Endothelial cell of umbilical vein (primary cell): ENCODE measurements at regions not wholly inside any gene's neighbourhood (a gene's known extent, or its start where the extent isn't known, plus 50 kb on each side); places are given as distances from the start of the nearest gene placed in this dataset.

Experiments
- BruUV-seq: library from RNA; stranded (reverse); fragments of 400-500 nt; replicated peaks from 2 replicates; lab custom pipeline; 2021; lab: Mats Ljungman, UMichigan
- CTCF ChIA-PET: fragments of 300-600, 350-600 bp; sonication (Branson Sonifier 250); formaldehyde crosslinking; loops from one replicate; lab custom pipeline; 2021; ENCODE audit warnings: antibody characterized with exemption, inconsistent platforms; lab: Charles Lee
- POLR2A ChIA-PET: fragments of 300-600, 350-600 bp; sonication (Branson Sonifier 250); formaldehyde crosslinking; loops from one replicate; lab custom pipeline; 2021; ENCODE audit warnings: antibody characterized with exemption, inconsistent platforms; lab: Charles Lee
- DNase-seq: peaks from one replicate; pipeline ENCODE4 v3.0.0-alpha.2; 2011; ENCODE audit warnings: low read depth, low spot score
- FAIRE-seq: peaks from 2 replicates; lab custom pipeline; 2011; peaks lifted over from hg19 to GRCh38; lab: Jason Lieb, UNC
- H2AFZ ChIP-seq: 2 replicates; pipeline ENCODE4 v1.6.0; 2012; ENCODE audit warnings: low read depth, low read length, control low read depth, inconsistent platforms
- H3K27ac ChIP-seq: 2 replicates; pipeline ENCODE4 v1.5.1; 2011; ENCODE audit warnings: low read depth, mild to moderate bottlenecking, control low read depth, low read length, moderate library complexity; ENCODE audit not compliant: insufficient read depth
- H3K27me3 ChIP-seq, 2 experiments: 2 replicates each; pipeline versions ENCODE4 v1.6.0 to v1.6.1; 2011; ENCODE audit warnings: low read length in 2 of 2, mixed read lengths in 1 of 2; ENCODE audit not compliant: control insufficient read depth in 2 of 2, insufficient read depth in 2 of 2
- H3K36me3 ChIP-seq, 2 experiments: 2 replicates in 1 of 2; 3 replicates in 1 of 2; pipeline ENCODE4 v1.5.1; 2011; ENCODE audit warnings: low read length in 2 of 2, mild to moderate bottlenecking in 1 of 2, moderate library complexity in 1 of 2; ENCODE audit not compliant: control insufficient read depth in 2 of 2, insufficient read depth in 2 of 2; ENCODE audit errors: extremely low read depth in 1 of 2
- H3K4me1 ChIP-seq: 3 replicates; pipeline ENCODE4 v1.5.1; 2011; ENCODE audit warnings: mild to moderate bottlenecking, low read length; ENCODE audit not compliant: control insufficient read depth, insufficient read depth; ENCODE audit errors: extremely low read depth
- H3K4me2 ChIP-seq: 2 replicates; pipeline ENCODE4 v1.6.1; 2011; ENCODE audit warnings: low read length, control low read depth, mixed read lengths; ENCODE audit not compliant: insufficient read depth
- H3K4me3 ChIP-seq, 3 experiments: fragments of 200-600 bp in 1 of 3; sonication (generic), shearing (Covaris generic) in 1 of 3; replicated peaks in 1 of 3; 2 replicates each; pipeline ENCODE4 v1.5.1; 2011 to 2016; ENCODE audit warnings: control low read depth in 3 of 3, low read length in 3 of 3, mild to moderate bottlenecking in 2 of 3, inconsistent platforms in 1 of 3, low read depth in 1 of 3, moderate library complexity in 1 of 3; ENCODE audit not compliant: insufficient read depth in 1 of 3
- H3K79me2 ChIP-seq: 2 replicates; pipeline ENCODE4 v1.6.0; 2012; ENCODE audit warnings: low read length, inconsistent platforms; ENCODE audit not compliant: control insufficient read depth, insufficient read depth
- H3K9ac ChIP-seq: replicated peaks from 2 replicates; pipeline ENCODE3; 2011; ENCODE audit warnings: low read length, control low read depth; ENCODE audit not compliant: insufficient read depth; ENCODE audit errors: extremely low read depth
- H3K9me1 ChIP-seq: replicated peaks from 3 replicates; pipeline ENCODE4 v1.6.0; 2011; ENCODE audit warnings: mild to moderate bottlenecking, low read length; ENCODE audit not compliant: control insufficient read depth, insufficient read depth; ENCODE audit errors: extremely low read depth
- H3K9me3 ChIP-seq: replicated peaks from 2 replicates; pipeline ENCODE4 v1.5.1; 2012; ENCODE audit warnings: low read length, inconsistent platforms; ENCODE audit not compliant: control insufficient read depth, insufficient read depth
- H4K20me1 ChIP-seq: replicated peaks from 2 replicates; pipeline ENCODE3; 2011; ENCODE audit warnings: mild to moderate bottlenecking, low read length; ENCODE audit not compliant: control insufficient read depth, insufficient read depth; ENCODE audit errors: extremely low read depth
- EZH2 ChIP-seq: IDR thresholded peaks from 2 replicates; pipeline ENCODE4 v1.6.1; 2012; ENCODE audit warnings: borderline replicate concordance, low read depth, mild to moderate bottlenecking, moderate library complexity, low read length, inconsistent platforms; ENCODE audit not compliant: severe bottlenecking
- FOS ChIP-seq: IDR thresholded peaks from 2 replicates; pipeline ENCODE4 v1.6.1; 2011; ENCODE audit warnings: mild to moderate bottlenecking, low read length, moderate library complexity, borderline replicate concordance; ENCODE audit not compliant: insufficient read depth
- GATA2 ChIP-seq: IDR thresholded peaks from 2 replicates; pipeline ENCODE4 v1.7.0; 2011; ENCODE audit warnings: low read depth, mild to moderate bottlenecking, moderate library complexity, mixed read lengths, low read length; ENCODE audit not compliant: insufficient read length, insufficient read depth
- JUN ChIP-seq: IDR thresholded peaks from 2 replicates; pipeline ENCODE4 v1.6.1; 2011; ENCODE audit warnings: borderline replicate concordance, low read depth; ENCODE audit not compliant: insufficient read length, insufficient read depth
- MYC ChIP-seq: IDR thresholded peaks from one replicate; pipeline ENCODE4 v1.6.1; 2011; ENCODE audit warnings: mild to moderate bottlenecking, low read depth, low read length
- POLR2A ChIP-seq: IDR thresholded peaks from 2 replicates; pipeline ENCODE4 v1.6.1; 2012; ENCODE audit warnings: low read depth, mild to moderate bottlenecking, control low read depth, low read length
- POLR2AphosphoS5 ChIP-seq: IDR thresholded peaks from 2 replicates; pipeline ENCODE4 v1.6.1; 2012; ENCODE audit warnings: low read depth, mild to moderate bottlenecking, control low read depth, low read length, moderate library complexity; ENCODE audit not compliant: insufficient read depth
- dilution Hi-C: fragments of 300-500 bp; cut with MboI; formaldehyde crosslinking; loops from one replicate; pipeline ENCODE4 v1.15.0; 2019; ENCODE audit warnings: low sequenced_read_pairs; ENCODE audit not compliant: extremely low pct_ligation_motif_present
- intact Hi-C: fragments of 100-400 bp; cut with micrococcal nuclease; formaldehyde crosslinking; loops from one replicate; pipeline ENCODE4 v1.10.0; 2022
- TF ChIP-seq, protein P1 (sequence below): IDR thresholded peaks from 2 replicates; pipeline ENCODE4 v1.6.1; 2011; ENCODE audit not compliant: insufficient read depth, insufficient read length
- TF ChIP-seq, protein P2 (sequence below), 2 donors: IDR thresholded peaks; 1 replicate in 1 of 2; 2 replicates in 1 of 2; pipeline ENCODE4 v1.5.1; 2011; ENCODE audit warnings: low read length in 2 of 2, mild to moderate bottlenecking in 2 of 2, moderate library complexity in 2 of 2, control low read depth in 1 of 2, inconsistent platforms in 1 of 2, low read depth in 1 of 2; ENCODE audit not compliant: insufficient read depth in 1 of 2; ENCODE audit errors: extremely low read depth in 1 of 2

DNA sequence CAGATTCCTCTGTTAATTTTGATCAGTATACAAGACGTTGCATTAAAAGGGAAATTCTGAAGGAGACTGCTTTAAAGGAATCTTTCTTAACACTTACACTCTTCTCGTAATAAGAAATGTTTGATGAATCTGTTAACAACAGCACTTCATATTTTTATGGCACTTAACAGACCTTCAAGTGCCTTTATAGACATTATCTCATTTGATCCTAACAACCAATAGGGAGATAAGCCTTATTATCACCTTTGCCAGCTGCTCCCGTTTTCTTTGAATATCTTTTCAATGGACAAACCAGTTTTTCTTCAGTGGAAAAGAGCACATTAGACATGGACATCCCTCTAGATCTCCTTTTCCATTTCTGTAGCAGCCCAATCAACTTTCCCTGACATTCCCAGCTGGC, 653.0 kb upstream of the FAM98A start:
- ChIA-PET CTCF (no interaction called here), POLR2A (no interaction called here)
- Histone ChIP-seq H3K4me3 (no peak overlapping the region), H3K9ac (no peak overlapping the region), H2AFZ (no peak overlapping the region), H3K9me3 (no peaks in the 10 kb centered on the region), H4K20me1 (no peaks in the 10 kb centered on the region), H3K36me3 (no peaks in the 10 kb centered on the region), H3K27me3 (no peaks in the 10 kb centered on the region), H3K79me2 (no peaks in the 10 kb centered on the region), H3K9me1 (no peaks in the 10 kb centered on the region), H3K4me2 (no peak overlapping the region), H3K27ac (no peak overlapping the region), H3K4me1 (no peaks in the 10 kb centered on the region)
- dilution Hi-C loops, result no loop called here
- intact Hi-C loops, result no loop called here
- FAIRE-seq (no peak), DNase-seq (no peak)
- BruUV-seq, result no TSS peak
- TF ChIP-seq, protein P1, sequence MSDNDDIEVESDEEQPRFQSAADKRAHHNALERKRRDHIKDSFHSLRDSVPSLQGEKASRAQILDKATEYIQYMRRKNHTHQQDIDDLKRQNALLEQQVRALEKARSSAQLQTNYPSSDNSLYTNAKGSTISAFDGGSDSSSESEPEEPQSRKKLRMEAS, result no peak
- TF ChIP-seq MYC (no peak), JUN (no peak), FOS (no peak), POLR2AphosphoS5 (no peak)

DNA sequence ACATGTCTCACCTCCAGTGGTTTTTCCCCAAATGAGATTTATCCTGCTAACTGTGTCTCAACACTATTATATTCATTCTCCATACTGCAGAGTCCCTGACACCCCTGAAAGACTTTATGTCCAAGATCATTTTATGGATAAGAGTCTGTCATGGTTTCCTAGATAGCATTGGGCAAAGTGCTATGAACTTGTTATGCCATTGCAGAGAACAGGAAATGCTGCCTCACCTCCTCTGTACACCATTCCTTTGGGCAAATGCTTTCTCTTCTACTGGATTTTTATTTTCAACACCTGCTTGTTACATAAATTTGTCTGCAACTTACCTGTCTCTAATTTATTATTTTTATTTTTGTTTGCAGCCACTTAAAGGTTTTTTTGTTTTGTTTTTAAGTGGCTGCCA, 652.5 kb upstream of the FAM98A start:
- no peak for TF ChIP-seq FOS
- no peak for TF ChIP-seq EZH2
- TF ChIP-seq, protein P1, result no peak
- TF ChIP-seq JUN, result no peak
- TF ChIP-seq POLR2AphosphoS5, result no peak
- no peak for TF ChIP-seq POLR2A
- TF ChIP-seq GATA2, result no peak
- no peak for TF ChIP-seq MYC
- TF ChIP-seq, protein P2, sequence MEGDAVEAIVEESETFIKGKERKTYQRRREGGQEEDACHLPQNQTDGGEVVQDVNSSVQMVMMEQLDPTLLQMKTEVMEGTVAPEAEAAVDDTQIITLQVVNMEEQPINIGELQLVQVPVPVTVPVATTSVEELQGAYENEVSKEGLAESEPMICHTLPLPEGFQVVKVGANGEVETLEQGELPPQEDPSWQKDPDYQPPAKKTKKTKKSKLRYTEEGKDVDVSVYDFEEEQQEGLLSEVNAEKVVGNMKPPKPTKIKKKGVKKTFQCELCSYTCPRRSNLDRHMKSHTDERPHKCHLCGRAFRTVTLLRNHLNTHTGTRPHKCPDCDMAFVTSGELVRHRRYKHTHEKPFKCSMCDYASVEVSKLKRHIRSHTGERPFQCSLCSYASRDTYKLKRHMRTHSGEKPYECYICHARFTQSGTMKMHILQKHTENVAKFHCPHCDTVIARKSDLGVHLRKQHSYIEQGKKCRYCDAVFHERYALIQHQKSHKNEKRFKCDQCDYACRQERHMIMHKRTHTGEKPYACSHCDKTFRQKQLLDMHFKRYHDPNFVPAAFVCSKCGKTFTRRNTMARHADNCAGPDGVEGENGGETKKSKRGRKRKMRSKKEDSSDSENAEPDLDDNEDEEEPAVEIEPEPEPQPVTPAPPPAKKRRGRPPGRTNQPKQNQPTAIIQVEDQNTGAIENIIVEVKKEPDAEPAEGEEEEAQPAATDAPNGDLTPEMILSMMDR (IDR thresholded peaks at IDR 0.05; ENCODE audit: extremely low read depth in 1 of 2, insufficient read depth in 1 of 2, low read depth in 1 of 2, low read length in 2 of 2), result no peak
- ChIA-PET POLR2A (no interaction called here), CTCF (no interaction called here)
- dilution Hi-C loops, result no loop called here
- Histone ChIP-seq H3K27me3 (no peaks in the 10 kb centered on the region), H3K27ac (no peak overlapping the region), H3K4me2 (no peak overlapping the region), H2AFZ (no peak overlapping the region), H3K4me3 (no peak overlapping the region), H3K79me2 (no peaks in the 10 kb centered on the region), H4K20me1 (no peaks in the 10 kb centered on the region), H3K9ac (no peak overlapping the region), H3K9me3 (no peaks in the 10 kb centered on the region), H3K36me3 (no peaks in the 10 kb centered on the region), H3K4me1 (no peaks in the 10 kb centered on the region), H3K9me1 (no peaks in the 10 kb centered on the region)
- DNase-seq (no peak), FAIRE-seq (no peak)
- intact Hi-C loops, result no loop called here
- no TSS peak for BruUV-seq
